Stomach (tissue), 4 donors: ENCODE measurements at regions not wholly inside any gene's neighbourhood (a gene's known extent, or its start where the extent isn't known, plus 50 kb on each side); places are given as distances from the start of the nearest gene placed in this dataset.

ENCODE experiments used
- EP300 ChIP-seq: sonication (generic); formaldehyde crosslinking; IDR thresholded peaks from one replicate; pipeline ENCODE4 v1.6.1; 2017; ENCODE audit warnings: antibody characterized with exemption
- TF ChIP-seq, protein P1 (sequence below), 7 experiments: fragments of 450-650 bp in 4 of 7; fragments of 200-600 bp in 3 of 7; sonication (generic) in 3 of 7; IDR thresholded peaks; one replicate each; pipeline ENCODE4 v1.5.1; 2016 to 2019; ENCODE audit warnings: antibody characterized with exemption in 7 of 7, control low read depth in 2 of 7, mild to moderate bottlenecking in 1 of 7

DNA sequence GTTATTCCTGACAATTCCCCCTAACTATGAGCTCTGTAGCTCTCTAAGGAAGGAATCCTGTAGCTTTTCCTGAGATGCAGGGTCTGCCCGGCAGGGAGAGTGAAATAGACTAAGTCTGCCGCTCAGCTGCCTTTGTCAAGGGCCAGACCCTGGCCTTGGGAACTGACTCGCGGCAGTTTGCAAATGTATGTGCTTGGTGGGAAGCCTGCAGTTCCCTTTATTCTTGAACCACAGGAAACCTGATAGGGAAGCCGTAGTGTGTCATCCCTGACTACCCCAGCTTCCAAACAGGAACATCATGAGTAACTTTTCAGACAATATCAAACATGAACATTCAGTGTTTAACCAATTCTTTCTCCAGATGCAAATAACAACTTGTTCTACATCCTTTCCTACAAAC lies 78.7 kb upstream of the IFNGR1 start:
- TF ChIP-seq, protein P1, sequence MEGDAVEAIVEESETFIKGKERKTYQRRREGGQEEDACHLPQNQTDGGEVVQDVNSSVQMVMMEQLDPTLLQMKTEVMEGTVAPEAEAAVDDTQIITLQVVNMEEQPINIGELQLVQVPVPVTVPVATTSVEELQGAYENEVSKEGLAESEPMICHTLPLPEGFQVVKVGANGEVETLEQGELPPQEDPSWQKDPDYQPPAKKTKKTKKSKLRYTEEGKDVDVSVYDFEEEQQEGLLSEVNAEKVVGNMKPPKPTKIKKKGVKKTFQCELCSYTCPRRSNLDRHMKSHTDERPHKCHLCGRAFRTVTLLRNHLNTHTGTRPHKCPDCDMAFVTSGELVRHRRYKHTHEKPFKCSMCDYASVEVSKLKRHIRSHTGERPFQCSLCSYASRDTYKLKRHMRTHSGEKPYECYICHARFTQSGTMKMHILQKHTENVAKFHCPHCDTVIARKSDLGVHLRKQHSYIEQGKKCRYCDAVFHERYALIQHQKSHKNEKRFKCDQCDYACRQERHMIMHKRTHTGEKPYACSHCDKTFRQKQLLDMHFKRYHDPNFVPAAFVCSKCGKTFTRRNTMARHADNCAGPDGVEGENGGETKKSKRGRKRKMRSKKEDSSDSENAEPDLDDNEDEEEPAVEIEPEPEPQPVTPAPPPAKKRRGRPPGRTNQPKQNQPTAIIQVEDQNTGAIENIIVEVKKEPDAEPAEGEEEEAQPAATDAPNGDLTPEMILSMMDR (IDR thresholded peaks at IDR 0.05), result no peak
- TF ChIP-seq EP300, result no peak
